ENCODE measurements at regions not wholly inside any gene's neighbourhood (a gene's known extent, or its start where the extent isn't known, plus 50 kb on each side); places are given as distances from the start of the nearest gene placed in this dataset.

GRCh38 chr5:133749331-133749985 is 137.1 kb upstream of the FSTL4 start:
- Histone ChIP-seq H3K4me3 (ENCODE audit: extremely low read depth in 1 of 4, insufficient read depth in 2 of 4, low read depth in 3 of 4, low read length in 4 of 4) (no peak overlapping the region), H4K91ac (replicated peaks; ENCODE audit: insufficient read length, low read length) (no peak overlapping the region), H3K4me2 (ENCODE audit: insufficient read depth in 1 of 2, low read depth in 2 of 2, low read length in 2 of 2) (no peak overlapping the region), H4K20me1 (replicated peaks in 1 of 2; ENCODE audit: control insufficient read depth in 1 of 2, insufficient read depth in 2 of 2, low read length in 2 of 2) (no peaks in the 10 kb centered on the region), H3K23me2 (ENCODE audit: low read depth, low read length) (no peaks in the 10 kb centered on the region), H3K23ac (ENCODE audit: insufficient read length) (no peak overlapping the region), H2BK15ac (ENCODE audit: low read length) (no peak overlapping the region), H2BK5ac (ENCODE audit: low read depth, low read length) (no peak overlapping the region), H3K14ac (ENCODE audit: insufficient read length) (no peak overlapping the region), H4K8ac (ENCODE audit: extremely low read depth, insufficient read depth, low read length) (no peak overlapping the region), H2BK12ac (ENCODE audit: low read depth, low read length) (no peak overlapping the region), H3K56ac (replicated peaks; ENCODE audit: insufficient read length, low read depth, low read length) (no peak overlapping the region), H3K4me1 (replicated peaks in 1 of 4; ENCODE audit: control insufficient read depth in 3 of 4, insufficient read depth in 4 of 4, low read length in 3 of 4) (no peaks in the 10 kb centered on the region), H3K36me3 (ENCODE audit: control insufficient read depth in 2 of 4, insufficient read depth in 4 of 4, low read length in 3 of 4) (no peaks in the 10 kb centered on the region), H3K9ac (replicated peaks in 1 of 4; ENCODE audit: extremely low read depth in 1 of 4, low read depth in 3 of 4, low read length in 3 of 4) (no peak overlapping the region; a peak in 2 of 7 replicates), H3K79me1 (ENCODE audit: low read depth, low read length) (no peaks in the 10 kb centered on the region), H3K79me2 (ENCODE audit: control insufficient read depth in 1 of 2, insufficient read depth in 2 of 2, low read length in 2 of 2) (no peaks in the 10 kb centered on the region), H3K9me3 (ENCODE audit: insufficient read depth in 2 of 2, low read depth in 1 of 2, low read length in 1 of 2) (peaks cover 0 to 3% of the 10 kb centered on the region in 2 experiments; a peak in 2 of 4 replicates), H3K18ac (ENCODE audit: extremely low read depth, low read length) (no peak overlapping the region), H4K5ac (ENCODE audit: insufficient read length, low read depth, low read length) (no peak overlapping the region), H3K27ac (ENCODE audit: low read depth, low read length) (no peak overlapping the region), H2BK20ac (ENCODE audit: low read length) (no peak overlapping the region), H3K27me3 (replicated peaks in 1 of 4; ENCODE audit: control insufficient read depth in 3 of 4, extremely low read depth in 1 of 4, insufficient read depth in 3 of 4, low read length in 3 of 4) (no peaks in the 10 kb centered on the region), H2AK5ac (ENCODE audit: low read depth, low read length) (no peak overlapping the region), H2BK120ac (replicated peaks; ENCODE audit: low read depth, low read length) (no peak overlapping the region), H2AFZ (ENCODE audit: low read length) (no peak overlapping the region), H3K4ac (replicated peaks; ENCODE audit: insufficient read length, low read depth, low read length) (no peak overlapping the region)
- FAIRE-seq (no peak), DNase-seq (ENCODE audit: low read depth in 1 of 2, low spot score in 2 of 2) (no peak)
- ChIA-PET POLR2A (ENCODE audit: partially characterized antibody) (no interaction called here), CTCF (ENCODE audit: partially characterized antibody) (interaction anchor here (0.9 to 3.5 kb wide), 3 partner anchors 117 to 158 kb away, joined by 3 to 10 read pairs (median 3); no protein-coding TSS in a partner anchor)
- 94% methylated on average over 3 of the region's 3 CpGs; no CpG with 5 or more reads in 1 of the 2 experiments for WGBS, 2 experiments (ENCODE audit: extremely low coverage in 1 of 2, insufficient coverage in 1 of 2, insufficient read length in 1 of 2, insufficient replicate concordance in 2 of 2, low coverage in 1 of 2, low lambda C conversion rate in 2 of 2, missing lambda C conversion rate in 1 of 2)
- no peak for TF ChIP-seq RNF2 (IDR thresholded peaks at IDR 0.05; ENCODE audit: borderline replicate concordance, low read depth, low read length, missing control alignments, poor library complexity, severe bottlenecking)
- no peak for TF ChIP-seq KDM4A (IDR thresholded peaks at IDR 0.05; ENCODE audit: low read depth, low read length, severe bottlenecking)
- no peak for TF ChIP-seq SIX5 (IDR thresholded peaks at IDR 0.05; ENCODE audit: low read depth, low read length)
- TF ChIP-seq FOSL1 (IDR thresholded peaks at IDR 0.05; ENCODE audit: insufficient read depth, low read depth, low read length), result no peak
- no peak for TF ChIP-seq SIRT6 (IDR thresholded peaks at IDR 0.05; ENCODE audit: low read length)
- no peak for TF ChIP-seq POLR2A (IDR thresholded peaks at IDR 0.05; ENCODE audit: control extremely low read depth in 1 of 2, low read depth in 2 of 2, low read length in 2 of 2)
- TF ChIP-seq E2F6 (IDR thresholded peaks at IDR 0.05), result no peak
- TF ChIP-seq RFX5 (IDR thresholded peaks at IDR 0.05; ENCODE audit: borderline replicate concordance, low read depth, low read length), result no peak
- no peak for TF ChIP-seq RBBP5 (IDR thresholded peaks at IDR 0.05; ENCODE audit: borderline replicate concordance, low read depth, low read length)
- TF ChIP-seq CHD2 (IDR thresholded peaks at IDR 0.05; ENCODE audit: low read length), result no peak
